Tibial nerve (tissue), 4 donors: ENCODE measurements at regions not wholly inside any gene's neighbourhood (a gene's known extent, or its start where the extent isn't known, plus 50 kb on each side); places are given as distances from the start of the nearest gene placed in this dataset.

Experiments used
- DNase-seq, 2 donors: peaks; one replicate each; pipeline ENCODE4 v3.0.0-alpha.2; 2019; ENCODE audit warnings: low spot score in 2 of 2
- H3K27ac ChIP-seq, 4 donors: fragments of 200-600 bp; sonication (generic) in 3 of 4; one replicate each; pipeline ENCODE4 v1.5.1; 2017 to 2019; ENCODE audit warnings: mild to moderate bottlenecking in 1 of 4
- H3K27me3 ChIP-seq, 2 donors: fragments of 200-600 bp; sonication (generic) in 1 of 2; one replicate each; pipeline versions ENCODE4 v1.5.1 to v1.6.0; 2017 to 2019
- H3K36me3 ChIP-seq, 3 donors: fragments of 200-600 bp; sonication (generic); one replicate each; pipeline ENCODE4 v1.5.1; 2018 to 2019
- H3K4me1 ChIP-seq, 4 donors: fragments of 200-600 bp; sonication (generic) in 3 of 4; one replicate each; pipeline ENCODE4 v1.5.1; 2017 to 2019
- H3K4me3 ChIP-seq, 4 donors: fragments of 200-600 bp; sonication (generic) in 3 of 4; one replicate each; pipeline ENCODE4 v1.5.1; 2017 to 2019; ENCODE audit warnings: mild to moderate bottlenecking in 1 of 4, moderate library complexity in 1 of 4
- H3K9me3 ChIP-seq, 4 donors: fragments of 200-600 bp; sonication (generic) in 3 of 4; one replicate each; pipeline ENCODE4 v1.5.1; 2017 to 2019
- CTCF ChIP-seq, 5 experiments: fragments of 200-600 bp in 3 of 5; fragments of 450-650 bp in 2 of 5; sonication (generic) in 3 of 5; IDR thresholded peaks; one replicate each; pipeline ENCODE4 v1.5.1; 2016 to 2019; ENCODE audit warnings: antibody characterized with exemption in 5 of 5, mild to moderate bottlenecking in 3 of 5, moderate library complexity in 2 of 5
- EP300 ChIP-seq, 2 donors: sonication (generic); formaldehyde crosslinking; IDR thresholded peaks; one replicate each; pipeline ENCODE4 v1.6.1; 2017; ENCODE audit warnings: antibody characterized with exemption in 2 of 2, mild to moderate bottlenecking in 1 of 2
- POLR2A ChIP-seq, 2 donors: fragments of 450-650 bp; IDR thresholded peaks; one replicate each; pipeline ENCODE4 v1.6.1; 2017; ENCODE audit warnings: antibody characterized with exemption in 2 of 2, mild to moderate bottlenecking in 2 of 2, moderate library complexity in 2 of 2
- WGBS, 2 donors: methylation state at CpG; one replicate each; pipeline ENCODE4 v1.1.5; 2018; 5-methylcytosine and 5-hydroxymethylcytosine counted together

DNA sequence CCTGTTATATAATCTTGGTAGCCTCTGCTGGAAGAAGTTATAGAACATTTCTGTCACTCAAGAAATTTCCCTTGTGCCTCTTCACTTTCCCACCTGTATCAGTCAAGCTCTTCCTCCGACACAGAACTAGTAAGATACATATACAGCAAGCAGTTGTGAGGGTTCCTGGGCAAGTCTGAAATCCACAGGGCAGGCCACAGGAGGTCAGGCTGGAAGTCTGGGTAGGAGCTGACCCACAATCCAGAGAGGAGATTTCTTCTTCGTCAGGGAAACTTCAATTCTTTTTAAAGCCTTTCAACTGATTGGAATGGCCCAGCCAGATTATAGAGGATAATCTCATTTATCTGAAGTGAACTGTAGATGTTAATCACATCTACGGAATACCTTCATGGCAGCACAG lies 96.4 kb upstream of the FMN2 start:
- Histone ChIP-seq H3K27me3 (peaks cover 0 to 47% of the 10 kb centered on the region in 2 donors), H3K9me3 (no peaks in the 10 kb centered on the region), H3K4me3 (no peak overlapping the region), H3K4me1 (peaks cover 0 to 14% (median 4%) of the 10 kb centered on the region in 4 donors), H3K27ac (no peak overlapping the region), H3K36me3 (no peaks in the 10 kb centered on the region)
- TF ChIP-seq EP300 (IDR thresholded peaks at IDR 0.05) (no peak), CTCF (IDR thresholded peaks at IDR 0.05) (no peak), POLR2A (IDR thresholded peaks at IDR 0.05) (no peak)
- 78 to 82% methylated on average over 3 of the region's 3 CpGs for WGBS, 2 donors
- DNase-seq, result no peak

- DNase-seq, result no peak
- peaks cover 0 to 14% (median 4%) of the 10 kb centered on the region in 4 donors for H3K4me1 ChIP-seq
- no peak overlapping the region for H3K4me3 ChIP-seq
- no peaks in the 10 kb centered on the region for H3K9me3 ChIP-seq
- H3K36me3 ChIP-seq, result no peaks in the 10 kb centered on the region
- TF ChIP-seq EP300 (IDR thresholded peaks at IDR 0.05) (no peak), CTCF (IDR thresholded peaks at IDR 0.05) (no peak), POLR2A (IDR thresholded peaks at IDR 0.05) (no peak)
- H3K27ac ChIP-seq, result no peak overlapping the region
- 55 to 64% methylated on average over 6 of the region's 6 CpGs for WGBS, 2 donors
- H3K27me3 ChIP-seq, result peaks cover 0 to 47% of the 10 kb centered on the region in 2 donors
Measured at GRCh38 chr1:239997160-239997514, 94.5 kb upstream of the FMN2 start.

DNA sequence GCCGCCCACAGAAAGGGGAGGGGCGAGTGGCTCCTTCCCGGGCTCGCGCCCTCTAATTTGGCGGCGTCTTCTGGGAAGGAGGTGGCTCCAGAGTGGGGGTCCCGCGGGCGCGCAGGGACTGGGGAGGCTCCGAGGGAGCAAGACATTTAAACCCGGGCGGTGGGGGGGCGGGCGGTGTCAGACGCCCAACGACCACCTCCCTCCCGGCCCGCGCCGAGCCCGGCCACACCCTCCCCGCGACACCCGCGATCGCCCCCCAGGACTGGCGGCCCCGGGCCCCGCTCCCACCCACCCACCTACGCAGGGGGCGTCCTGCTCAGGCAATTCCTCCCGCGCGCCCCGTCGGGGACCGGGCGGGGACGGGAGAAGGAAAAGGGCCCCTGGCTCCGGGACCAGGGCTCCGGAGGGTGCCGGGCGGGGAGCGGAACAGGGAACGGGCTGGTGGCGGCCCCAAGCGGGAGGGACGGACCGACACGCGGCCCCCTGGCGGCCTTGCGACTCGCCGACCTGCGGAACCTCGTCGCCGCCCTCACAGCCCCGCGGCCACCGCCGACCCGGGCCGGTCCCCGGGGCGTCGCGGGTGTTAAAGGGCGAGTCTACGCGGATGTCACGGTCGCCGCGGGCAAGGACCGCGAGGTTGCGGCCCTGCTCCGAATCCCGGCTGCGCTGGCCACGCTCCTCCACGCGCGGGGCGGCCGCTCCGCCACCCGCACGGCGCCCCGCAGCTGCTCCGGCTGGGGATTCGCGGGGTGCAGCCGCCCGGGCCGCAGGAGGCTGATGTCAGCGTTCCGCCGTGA lies 94.0 kb upstream of the FMN2 start:
- H3K27me3 ChIP-seq, result peaks cover 0 to 47% of the 10 kb centered on the region in 2 donors

DNA sequence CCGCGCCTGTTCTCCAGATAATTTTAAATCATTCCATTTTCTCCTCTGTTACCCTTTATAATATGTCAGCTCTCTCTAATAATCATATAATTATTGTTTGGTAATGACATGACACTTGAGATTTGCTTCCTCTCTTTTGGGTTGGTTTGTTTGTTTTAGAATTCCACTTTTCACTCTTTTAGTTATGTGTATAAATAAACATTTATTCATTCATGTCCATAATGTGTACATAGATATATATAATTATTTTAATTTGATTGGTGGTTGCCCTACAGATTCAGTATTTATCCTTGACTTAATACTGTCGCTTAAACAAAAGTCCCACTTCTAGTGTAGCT lies 93.4 kb upstream of the FMN2 start:
- WGBS, 2 donors, result 36 to 48% methylated on average over 3 of the region's 3 CpGs
- Histone ChIP-seq H3K27ac (no peak overlapping the region), H3K36me3 (no peaks in the 10 kb centered on the region), H3K4me1 (peaks cover 0 to 14% (median 4%) of the 10 kb centered on the region in 4 donors), H3K9me3 (no peaks in the 10 kb centered on the region), H3K27me3 (peaks cover 0 to 47% of the 10 kb centered on the region in 2 donors), H3K4me3 (peak overlapping the region in 2 of 4 donors; percentile 21 to 47)
- TF ChIP-seq POLR2A (IDR thresholded peaks at IDR 0.05), result no peak
- no peak for TF ChIP-seq EP300 (IDR thresholded peaks at IDR 0.05)
- TF ChIP-seq CTCF (IDR thresholded peaks at IDR 0.05), result no peak
- no peak for DNase-seq

More for the DNA sequence above, 94.0 kb upstream of the FMN2 start:
- TF ChIP-seq CTCF (IDR thresholded peaks at IDR 0.05) (peak in 1 of 5 experiments; percentile 25), EP300 (IDR thresholded peaks at IDR 0.05) (no peak), POLR2A (IDR thresholded peaks at IDR 0.05) (no peak)
- peaks cover 0 to 14% (median 4%) of the 10 kb centered on the region in 4 donors for H3K4me1 ChIP-seq
- H3K4me3 ChIP-seq, result peak overlapping the region; percentile 21 to 47 (median 25)
- H3K9me3 ChIP-seq, result no peaks in the 10 kb centered on the region
- H3K36me3 ChIP-seq, result no peaks in the 10 kb centered on the region
- 5 to 8% methylated on average over 30 to 47 of the region's 104 CpGs for WGBS, 2 donors
- DNase-seq, result no peak
- no peak overlapping the region for H3K27ac ChIP-seq

GRCh38 chr1:239999170-239999569 lies 92.5 kb upstream of the FMN2 start:
- Histone ChIP-seq H3K27ac (no peak overlapping the region), H3K27me3 (peaks cover 0 to 47% of the 10 kb centered on the region in 2 donors), H3K36me3 (no peaks in the 10 kb centered on the region), H3K4me3 (no peak overlapping the region), H3K4me1 (peaks cover 0 to 14% (median 4%) of the 10 kb centered on the region in 4 donors), H3K9me3 (no peaks in the 10 kb centered on the region)
- WGBS, 2 donors, result 78 to 82% methylated on average over 2 of the region's 2 CpGs
- no peak for DNase-seq
- TF ChIP-seq POLR2A (IDR thresholded peaks at IDR 0.05), result no peak
- TF ChIP-seq EP300 (IDR thresholded peaks at IDR 0.05), result no peak
- no peak for TF ChIP-seq CTCF (IDR thresholded peaks at IDR 0.05)
